ENCODE measurements at regions not wholly inside any gene's neighbourhood (a gene's known extent, or its start where the extent isn't known, plus 50 kb on each side); places are given as distances from the start of the nearest gene placed in this dataset.
"Not testable (repeated sequence)": the region's sequence is repeated elsewhere in the genome, so short reads cannot be mapped to it uniquely, and the experiment has no call there.

- no peak for DNase-seq
- TF ChIP-seq, protein P1, sequence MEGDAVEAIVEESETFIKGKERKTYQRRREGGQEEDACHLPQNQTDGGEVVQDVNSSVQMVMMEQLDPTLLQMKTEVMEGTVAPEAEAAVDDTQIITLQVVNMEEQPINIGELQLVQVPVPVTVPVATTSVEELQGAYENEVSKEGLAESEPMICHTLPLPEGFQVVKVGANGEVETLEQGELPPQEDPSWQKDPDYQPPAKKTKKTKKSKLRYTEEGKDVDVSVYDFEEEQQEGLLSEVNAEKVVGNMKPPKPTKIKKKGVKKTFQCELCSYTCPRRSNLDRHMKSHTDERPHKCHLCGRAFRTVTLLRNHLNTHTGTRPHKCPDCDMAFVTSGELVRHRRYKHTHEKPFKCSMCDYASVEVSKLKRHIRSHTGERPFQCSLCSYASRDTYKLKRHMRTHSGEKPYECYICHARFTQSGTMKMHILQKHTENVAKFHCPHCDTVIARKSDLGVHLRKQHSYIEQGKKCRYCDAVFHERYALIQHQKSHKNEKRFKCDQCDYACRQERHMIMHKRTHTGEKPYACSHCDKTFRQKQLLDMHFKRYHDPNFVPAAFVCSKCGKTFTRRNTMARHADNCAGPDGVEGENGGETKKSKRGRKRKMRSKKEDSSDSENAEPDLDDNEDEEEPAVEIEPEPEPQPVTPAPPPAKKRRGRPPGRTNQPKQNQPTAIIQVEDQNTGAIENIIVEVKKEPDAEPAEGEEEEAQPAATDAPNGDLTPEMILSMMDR (IDR thresholded peaks at IDR 0.05) = no peak
- 73 to 85% (median 81%) methylated on average over 1 of the region's 1 CpG for WGBS, 3 donors
- Histone ChIP-seq H3K27ac (no peak overlapping the region), H3K36me3 (ENCODE audit: insufficient read depth in 1 of 2, low read depth in 1 of 2) (no peaks in the 10 kb centered on the region), H3K9me3 (no peaks in the 10 kb centered on the region), H3K4me3 (no peak overlapping the region), H3K4me1 (no peaks in the 10 kb centered on the region), H3K27me3 (ENCODE audit: insufficient read depth in 3 of 3, low read length in 2 of 3) (no peaks in the 10 kb centered on the region)
- no peak for ATAC-seq
- intact Hi-C loops (cut with DNase I) = no loop called here
These were observed 323.6 kb downstream of the KLF12 start for GRCh38 chr13:73810647-73811046.

DNA sequence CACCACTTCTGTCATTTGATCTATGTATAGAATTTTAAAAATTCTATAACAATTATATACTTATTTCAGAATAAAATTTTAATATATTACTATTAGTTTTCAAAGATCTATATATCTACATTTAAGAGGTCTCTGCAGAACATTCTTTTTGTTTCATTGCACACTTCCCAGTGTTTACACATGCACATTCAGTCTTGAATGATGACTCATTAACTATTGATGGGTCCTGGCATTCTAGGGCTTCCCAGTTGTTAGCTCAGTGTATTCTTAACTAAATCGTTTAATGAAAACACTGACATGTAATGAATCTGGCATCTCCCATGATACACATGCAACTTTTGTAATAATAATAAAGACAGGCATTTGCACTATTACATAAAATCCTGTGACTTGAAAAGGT, 324.6 kb downstream of the KLF12 start:
- ATAC-seq (peak in 2 of 4 donors; percentile 53 to 58), DNase-seq (no peak)
- WGBS, 3 donors = 21 to 74% (median 41%) methylated on average over 1 of the region's 1 CpG
- no peaks in the 10 kb centered on the region for H3K36me3 ChIP-seq (ENCODE audit: insufficient read depth in 1 of 2, low read depth in 1 of 2)
- no peaks in the 10 kb centered on the region for H3K4me1 ChIP-seq
- H3K27ac ChIP-seq = no peak overlapping the region
- no peaks in the 10 kb centered on the region for H3K27me3 ChIP-seq (ENCODE audit: insufficient read depth in 3 of 3, low read length in 2 of 3)
- H3K9me3 ChIP-seq = no peaks in the 10 kb centered on the region
- TF ChIP-seq, protein P1 (IDR thresholded peaks at IDR 0.05) = no peak
- H3K4me3 ChIP-seq = no peak overlapping the region
- intact Hi-C loops (cut with DNase I) = no loop called here

DNA sequence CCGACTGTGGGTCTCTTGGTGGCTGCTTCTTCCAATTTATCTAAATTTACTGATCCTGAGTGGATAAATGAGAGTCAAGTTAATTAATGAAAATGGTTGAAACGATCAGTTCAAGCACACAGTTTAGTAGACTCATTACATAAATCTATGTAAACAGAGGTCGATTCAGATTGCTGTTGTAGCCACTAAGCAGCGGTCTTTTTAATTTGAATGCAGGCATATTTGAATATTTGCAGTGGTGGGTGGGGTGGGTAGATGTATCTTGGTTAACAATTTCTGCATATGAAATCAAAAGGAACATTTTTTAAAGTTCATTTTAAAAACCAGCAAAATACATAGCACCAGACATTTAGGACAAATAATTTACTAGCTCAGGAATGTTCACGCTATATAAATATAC, 325.9 kb downstream of the KLF12 start:
- Histone ChIP-seq H3K27me3 (ENCODE audit: insufficient read depth in 3 of 3, low read length in 2 of 3) (no peaks in the 10 kb centered on the region), H3K4me1 (no peaks in the 10 kb centered on the region), H3K9me3 (no peaks in the 10 kb centered on the region), H3K27ac (no peak overlapping the region), H3K4me3 (no peak overlapping the region), H3K36me3 (ENCODE audit: insufficient read depth in 1 of 2, low read depth in 1 of 2) (no peaks in the 10 kb centered on the region)
- DNase-seq (no peak), ATAC-seq (no peak)
- TF ChIP-seq, protein P1 (IDR thresholded peaks at IDR 0.05) = no peak
- intact Hi-C loops (cut with DNase I) = no loop called here
- 86 to 87% (median 87%) methylated on average over 5 of the region's 5 CpGs for WGBS, 3 donors

DNA sequence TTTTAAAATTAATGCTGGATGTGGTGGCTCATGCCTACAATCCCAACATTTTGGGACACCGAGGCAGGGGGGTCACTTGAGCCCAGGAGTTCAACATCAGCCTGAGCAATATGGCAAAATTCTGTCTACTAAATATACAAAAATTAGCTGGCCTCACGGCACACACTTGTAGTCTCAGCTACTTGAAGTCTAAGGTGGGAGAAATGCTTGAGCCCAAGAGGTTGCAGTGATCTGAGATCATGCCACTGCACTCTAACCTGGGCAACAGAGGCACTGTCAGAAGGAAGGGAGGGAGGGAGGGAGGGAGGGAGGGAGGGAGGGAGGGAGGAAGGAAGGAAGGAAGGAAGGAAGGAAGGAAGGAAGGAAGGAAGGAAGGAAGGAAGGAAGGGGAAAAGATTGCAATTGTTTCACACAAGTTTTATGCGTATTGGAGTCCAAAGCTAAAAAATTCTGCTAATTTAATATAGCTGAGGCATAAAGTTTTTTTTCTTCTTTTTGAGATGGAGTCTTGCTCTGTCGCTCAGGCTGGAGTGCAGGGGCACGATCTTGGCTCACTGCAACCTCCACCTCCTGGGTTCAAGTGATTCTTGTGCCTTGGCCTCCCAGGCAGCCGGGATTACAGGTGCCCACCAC, 328.8 kb downstream of the KLF12 start:
- H3K27me3 ChIP-seq (ENCODE audit: insufficient read depth in 3 of 3, low read length in 2 of 3); H3K4me1 ChIP-seq; H3K9me3 ChIP-seq; H3K27ac ChIP-seq; H3K4me3 ChIP-seq; ATAC-seq; H3K36me3 ChIP-seq (ENCODE audit: insufficient read depth in 1 of 2, low read depth in 1 of 2); intact Hi-C loops (cut with DNase I); DNase-seq: not testable (repeated sequence)
- 96% methylated on average over 6 of the region's 6 CpGs for WGBS, 3 donors

GRCh38 chr13:73803997-73804396, 330.2 kb downstream of the KLF12 start:
- TF ChIP-seq, protein P1 (IDR thresholded peaks at IDR 0.05) = no peak
- intact Hi-C loops (cut with DNase I) = no loop called here
- H3K4me1 ChIP-seq = no peaks in the 10 kb centered on the region
- no peak overlapping the region for H3K4me3 ChIP-seq
- no peaks in the 10 kb centered on the region for H3K36me3 ChIP-seq (ENCODE audit: insufficient read depth in 1 of 2, low read depth in 1 of 2)
- ATAC-seq (no peak), DNase-seq (no peak)
- 88 to 89% (median 88%) methylated on average over 1 of the region's 1 CpG for WGBS, 3 donors
- H3K9me3 ChIP-seq = no peaks in the 10 kb centered on the region
- H3K27me3 ChIP-seq (ENCODE audit: insufficient read depth in 3 of 3, low read length in 2 of 3) = no peaks in the 10 kb centered on the region
- no peak overlapping the region for H3K27ac ChIP-seq
